ENCODE measurements at regions not wholly inside any gene's neighbourhood (a gene's known extent, or its start where the extent isn't known, plus 50 kb on each side); places are given as distances from the start of the nearest gene placed in this dataset.

- H3K27me3 ChIP-seq (ENCODE audit: insufficient read depth, low read length): peaks cover 5% of the 10 kb centered on the region
- H3K9me3 ChIP-seq (ENCODE audit: low read depth, low read length): no peaks in the 10 kb centered on the region
- peak overlapping the region; percentile 65 for H3K4me2 ChIP-seq (ENCODE audit: insufficient read depth, low read length)
- H3K79me2 ChIP-seq (ENCODE audit: insufficient read depth, low read length): no peaks in the 10 kb centered on the region
- H3K4me1 ChIP-seq (ENCODE audit: insufficient read depth, low read length): no peaks in the 10 kb centered on the region
- H3K27ac ChIP-seq (ENCODE audit: low read depth, low read length): no peak overlapping the region
- H2AFZ ChIP-seq (ENCODE audit: low read length): no peak overlapping the region
- H3K36me3 ChIP-seq (ENCODE audit: insufficient read depth, low read length): no peaks in the 10 kb centered on the region
- TF ChIP-seq CTCF (IDR thresholded peaks at IDR 0.05; ENCODE audit: extremely low read depth, low read depth, low read length): no peak
- H4K20me1 ChIP-seq (ENCODE audit: insufficient read depth, low read length): no peaks in the 10 kb centered on the region
- no peak for DNase-seq (ENCODE audit: insufficient read length, low spot score, missing footprints)
- H3K4me3 ChIP-seq (ENCODE audit: insufficient read depth, low read length): no peak overlapping the region
These were observed 121.6 kb upstream of the ZNF507 start for GRCh38 chr19:32223595-32224370.

- peak; percentile 96 for DNase-seq (ENCODE audit: insufficient read length, low spot score, missing footprints)
- Histone ChIP-seq H3K36me3 (ENCODE audit: insufficient read depth, low read length) (no peaks in the 10 kb centered on the region), H3K4me1 (ENCODE audit: insufficient read depth, low read length) (no peaks in the 10 kb centered on the region), H3K4me2 (ENCODE audit: insufficient read depth, low read length) (peak overlapping the region; percentile 65), H3K4me3 (ENCODE audit: insufficient read depth, low read length) (peak overlapping the region; percentile 37), H3K79me2 (ENCODE audit: insufficient read depth, low read length) (no peaks in the 10 kb centered on the region), H4K20me1 (ENCODE audit: insufficient read depth, low read length) (no peaks in the 10 kb centered on the region), H3K9me3 (ENCODE audit: low read depth, low read length) (no peaks in the 10 kb centered on the region), H3K27me3 (ENCODE audit: insufficient read depth, low read length) (peaks cover 5% of the 10 kb centered on the region), H2AFZ (ENCODE audit: low read length) (no peak overlapping the region), H3K27ac (ENCODE audit: low read depth, low read length) (no peak overlapping the region)
- TF ChIP-seq CTCF (IDR thresholded peaks at IDR 0.05; ENCODE audit: extremely low read depth, low read depth, low read length): peak; percentile 84
These were observed 120.8 kb upstream of the ZNF507 start for GRCh38 chr19:32224371-32225244.

- no peak for TF ChIP-seq CTCF (IDR thresholded peaks at IDR 0.05; ENCODE audit: extremely low read depth, low read depth, low read length)
- H3K79me2 ChIP-seq (ENCODE audit: insufficient read depth, low read length): no peaks in the 10 kb centered on the region
- no peaks in the 10 kb centered on the region for H4K20me1 ChIP-seq (ENCODE audit: insufficient read depth, low read length)
- H3K4me3 ChIP-seq (ENCODE audit: insufficient read depth, low read length): no peak overlapping the region
- H3K27me3 ChIP-seq (ENCODE audit: insufficient read depth, low read length): peaks cover 5% of the 10 kb centered on the region
- no peak overlapping the region for H3K4me2 ChIP-seq (ENCODE audit: insufficient read depth, low read length)
- H3K4me1 ChIP-seq (ENCODE audit: insufficient read depth, low read length): no peaks in the 10 kb centered on the region
- no peaks in the 10 kb centered on the region for H3K36me3 ChIP-seq (ENCODE audit: insufficient read depth, low read length)
- H2AFZ ChIP-seq (ENCODE audit: low read length): no peak overlapping the region
- no peaks in the 10 kb centered on the region for H3K9me3 ChIP-seq (ENCODE audit: low read depth, low read length)
- no peak overlapping the region for H3K27ac ChIP-seq (ENCODE audit: low read depth, low read length)
- DNase-seq (ENCODE audit: insufficient read length, low spot score, missing footprints): peak; percentile 80
These were observed 117.7 kb upstream of the ZNF507 start for GRCh38 chr19:32227561-32228165.

Data from osteoblast (primary cell).